ENCODE measurements at regions not wholly inside any gene's neighbourhood (a gene's known extent, or its start where the extent isn't known, plus 50 kb on each side); places are given as distances from the start of the nearest gene placed in this dataset.

- peak overlapping the region; percentile 31 for H3K27ac ChIP-seq (ENCODE audit: low read length)
- no peak overlapping the region for H3K4me3 ChIP-seq (ENCODE audit: low read length)
- H3K27me3 ChIP-seq (ENCODE audit: control insufficient read depth, insufficient read depth, low read length) = no peaks in the 10 kb centered on the region
- no peaks in the 10 kb centered on the region for H3K9me3 ChIP-seq (replicated peaks; ENCODE audit: control insufficient read depth, low read depth, low read length)
- WGBS (ENCODE audit: insufficient coverage) = 20% methylated on average over 1 of the region's 6 CpGs
- H3K36me3 ChIP-seq (ENCODE audit: control insufficient read depth, insufficient read depth, low read length) = no peaks in the 10 kb centered on the region
- DNase-seq = peak; percentile 51
- no peaks in the 10 kb centered on the region for H3K4me1 ChIP-seq (ENCODE audit: control insufficient read depth, insufficient read depth, low read length)
Measured at GRCh38 chr16:56115817-56116576, 75.3 kb upstream of the GNAO1 start.

GRCh38 chr16:56113223-56113622 lies 78.1 kb upstream of the GNAO1 start:
- H3K4me1 ChIP-seq (ENCODE audit: control insufficient read depth, insufficient read depth, low read length) = no peaks in the 10 kb centered on the region
- H3K4me3 ChIP-seq (ENCODE audit: low read length) = no peak overlapping the region
- H3K9me3 ChIP-seq (replicated peaks; ENCODE audit: control insufficient read depth, low read depth, low read length) = no peaks in the 10 kb centered on the region
- WGBS (ENCODE audit: insufficient coverage) = 70% methylated on average over 1 of the region's 2 CpGs
- H3K27ac ChIP-seq (ENCODE audit: low read length) = no peak overlapping the region
- H3K36me3 ChIP-seq (ENCODE audit: control insufficient read depth, insufficient read depth, low read length) = no peaks in the 10 kb centered on the region
- no peak for DNase-seq
- no peaks in the 10 kb centered on the region for H3K27me3 ChIP-seq (ENCODE audit: control insufficient read depth, insufficient read depth, low read length)

GRCh38 chr16:56111100-56111499 lies 80.2 kb upstream of the GNAO1 start:
- H3K27ac ChIP-seq (ENCODE audit: low read length) = no peak overlapping the region
- H3K27me3 ChIP-seq (ENCODE audit: control insufficient read depth, insufficient read depth, low read length) = no peaks in the 10 kb centered on the region
- 74% methylated on average over 2 of the region's 5 CpGs for WGBS (ENCODE audit: insufficient coverage)

GRCh38 chr16:56109994-56110393 lies 81.3 kb upstream of the GNAO1 start:
- Histone ChIP-seq H3K4me1 (ENCODE audit: control insufficient read depth, insufficient read depth, low read length) (no peaks in the 10 kb centered on the region), H3K27ac (ENCODE audit: low read length) (no peak overlapping the region), H3K27me3 (ENCODE audit: control insufficient read depth, insufficient read depth, low read length) (no peaks in the 10 kb centered on the region), H3K4me3 (ENCODE audit: low read length) (no peak overlapping the region), H3K9me3 (replicated peaks; ENCODE audit: control insufficient read depth, low read depth, low read length) (no peaks in the 10 kb centered on the region), H3K36me3 (ENCODE audit: control insufficient read depth, insufficient read depth, low read length) (no peaks in the 10 kb centered on the region)
- no peak for DNase-seq
- WGBS (ENCODE audit: insufficient coverage) = no CpG with 5 or more reads among the region's 4 CpGs

More at GRCh38 chr16:56111100-56111499, 80.2 kb upstream of the GNAO1 start:
- DNase-seq = no peak
- Histone ChIP-seq H3K4me3 (ENCODE audit: low read length) (no peak overlapping the region), H3K36me3 (ENCODE audit: control insufficient read depth, insufficient read depth, low read length) (no peaks in the 10 kb centered on the region), H3K9me3 (replicated peaks; ENCODE audit: control insufficient read depth, low read depth, low read length) (no peaks in the 10 kb centered on the region), H3K4me1 (ENCODE audit: control insufficient read depth, insufficient read depth, low read length) (no peaks in the 10 kb centered on the region)

- Histone ChIP-seq H3K36me3 (ENCODE audit: control insufficient read depth, insufficient read depth, low read length) (no peaks in the 10 kb centered on the region), H3K27ac (ENCODE audit: low read length) (no peak overlapping the region), H3K9me3 (replicated peaks; ENCODE audit: control insufficient read depth, low read depth, low read length) (no peaks in the 10 kb centered on the region), H3K4me1 (ENCODE audit: control insufficient read depth, insufficient read depth, low read length) (no peaks in the 10 kb centered on the region), H3K4me3 (ENCODE audit: low read length) (no peak overlapping the region), H3K27me3 (ENCODE audit: control insufficient read depth, insufficient read depth, low read length) (no peaks in the 10 kb centered on the region)
- no CpG with 5 or more reads among the region's 1 CpG for WGBS (ENCODE audit: insufficient coverage)
- no peak for DNase-seq
Measured at GRCh38 chr16:56109205-56109604, 82.1 kb upstream of the GNAO1 start.

- no peaks in the 10 kb centered on the region for H3K27me3 ChIP-seq (ENCODE audit: control insufficient read depth, insufficient read depth, low read length)
- no peak overlapping the region for H3K4me3 ChIP-seq (ENCODE audit: low read length)
- 71% methylated on average over 1 of the region's 4 CpGs for WGBS (ENCODE audit: insufficient coverage)
- no peaks in the 10 kb centered on the region for H3K36me3 ChIP-seq (ENCODE audit: control insufficient read depth, insufficient read depth, low read length)
- DNase-seq = no peak
- no peaks in the 10 kb centered on the region for H3K9me3 ChIP-seq (replicated peaks; ENCODE audit: control insufficient read depth, low read depth, low read length)
- no peak overlapping the region for H3K27ac ChIP-seq (ENCODE audit: low read length)
- H3K4me1 ChIP-seq (ENCODE audit: control insufficient read depth, insufficient read depth, low read length) = no peaks in the 10 kb centered on the region
Measured at GRCh38 chr16:56108724-56109123, 82.6 kb upstream of the GNAO1 start.

GRCh38 chr16:56108056-56108471 lies 83.2 kb upstream of the GNAO1 start:
- Histone ChIP-seq H3K9me3 (replicated peaks; ENCODE audit: control insufficient read depth, low read depth, low read length) (no peaks in the 10 kb centered on the region), H3K4me1 (ENCODE audit: control insufficient read depth, insufficient read depth, low read length) (no peaks in the 10 kb centered on the region), H3K4me3 (ENCODE audit: low read length) (no peak overlapping the region), H3K27ac (ENCODE audit: low read length) (no peak overlapping the region), H3K27me3 (ENCODE audit: control insufficient read depth, insufficient read depth, low read length) (no peaks in the 10 kb centered on the region), H3K36me3 (ENCODE audit: control insufficient read depth, insufficient read depth, low read length) (no peaks in the 10 kb centered on the region)
- WGBS (ENCODE audit: insufficient coverage) = no CpG with 5 or more reads among the region's 2 CpGs
- no peak for DNase-seq

- no peak overlapping the region for H3K27ac ChIP-seq (ENCODE audit: low read length)
- no peaks in the 10 kb centered on the region for H3K36me3 ChIP-seq (ENCODE audit: control insufficient read depth, insufficient read depth, low read length)
- peaks cover 12% of the 10 kb centered on the region for H3K4me1 ChIP-seq (ENCODE audit: control insufficient read depth, insufficient read depth, low read length)
- 64% methylated on average over 6 of the region's 6 CpGs for WGBS (ENCODE audit: insufficient coverage)
- DNase-seq = no peak
- no peak overlapping the region for H3K4me3 ChIP-seq (ENCODE audit: low read length)
- no peaks in the 10 kb centered on the region for H3K27me3 ChIP-seq (ENCODE audit: control insufficient read depth, insufficient read depth, low read length)
- H3K9me3 ChIP-seq (replicated peaks; ENCODE audit: control insufficient read depth, low read depth, low read length) = no peaks in the 10 kb centered on the region
Measured at GRCh38 chr16:56106527-56106926, 84.8 kb upstream of the GNAO1 start.

- no peak overlapping the region for H3K4me3 ChIP-seq (ENCODE audit: low read length)
- no peaks in the 10 kb centered on the region for H3K27me3 ChIP-seq (ENCODE audit: control insufficient read depth, insufficient read depth, low read length)
- WGBS (ENCODE audit: insufficient coverage) = no CpG with 5 or more reads among the region's 3 CpGs
- H3K27ac ChIP-seq (ENCODE audit: low read length) = no peak overlapping the region
- peaks cover 13% of the 10 kb centered on the region for H3K4me1 ChIP-seq (ENCODE audit: control insufficient read depth, insufficient read depth, low read length)
- no peaks in the 10 kb centered on the region for H3K36me3 ChIP-seq (ENCODE audit: control insufficient read depth, insufficient read depth, low read length)
- no peak for DNase-seq
- H3K9me3 ChIP-seq (replicated peaks; ENCODE audit: control insufficient read depth, low read depth, low read length) = no peaks in the 10 kb centered on the region
Measured at GRCh38 chr16:56102906-56103305, 88.4 kb upstream of the GNAO1 start.

- Histone ChIP-seq H3K27ac (ENCODE audit: low read length) (peak overlapping the region; percentile 16), H3K27me3 (ENCODE audit: control insufficient read depth, insufficient read depth, low read length) (no peaks in the 10 kb centered on the region), H3K36me3 (ENCODE audit: control insufficient read depth, insufficient read depth, low read length) (no peaks in the 10 kb centered on the region), H3K4me3 (ENCODE audit: low read length) (no peak overlapping the region), H3K4me1 (ENCODE audit: control insufficient read depth, insufficient read depth, low read length) (peaks cover 13% of the 10 kb centered on the region), H3K9me3 (replicated peaks; ENCODE audit: control insufficient read depth, low read depth, low read length) (no peaks in the 10 kb centered on the region)
- peak; percentile 71 for DNase-seq
- 16% methylated on average over 5 of the region's 13 CpGs for WGBS (ENCODE audit: insufficient coverage)
Measured at GRCh38 chr16:56102183-56102686, 89.1 kb upstream of the GNAO1 start.
